ENCODE measurements at regions not wholly inside any gene's neighbourhood (a gene's known extent, or its start where the extent isn't known, plus 50 kb on each side); places are given as distances from the start of the nearest gene placed in this dataset.
"Not testable (repeated sequence)": the region's sequence is repeated elsewhere in the genome, so short reads cannot be mapped to it uniquely, and the experiment has no call there.

GRCh38 chr12:90794212-90794611, 160.8 kb downstream of the CCER1 start:
- DNase-seq = no peak
- intact Hi-C loops (cut with DNase I) = no loop called here
- no peak overlapping the region for H3K27ac ChIP-seq
- no peaks in the 10 kb centered on the region for H3K9me3 ChIP-seq
- H3K36me3 ChIP-seq = no peaks in the 10 kb centered on the region
- H3K27me3 ChIP-seq = no peaks in the 10 kb centered on the region
- no peaks in the 10 kb centered on the region for H3K4me1 ChIP-seq
- TF ChIP-seq POLR2A (IDR thresholded peaks at IDR 0.05) (no peak), EP300 (IDR thresholded peaks at IDR 0.05) (no peak), POLR2AphosphoS5 (IDR thresholded peaks at IDR 0.05) (no peak), CTCF (IDR thresholded peaks at IDR 0.05) (no peak)
- no peak overlapping the region for H3K4me3 ChIP-seq
- WGBS, 2 donors = 37 to 87% methylated on average over 2 of the region's 2 CpGs

- H3K4me3 ChIP-seq; H3K9me3 ChIP-seq; H3K27me3 ChIP-seq; H3K27ac ChIP-seq; intact Hi-C loops (cut with DNase I); H3K4me1 ChIP-seq; H3K36me3 ChIP-seq; DNase-seq: not testable (repeated sequence)
- 55 to 93% methylated on average over 1 of the region's 1 CpG for WGBS, 2 donors
These were observed 162.3 kb downstream of the CCER1 start for GRCh38 chr12:90792718-90793117.

- 86 to 88% methylated on average over 3 of the region's 3 CpGs for WGBS, 2 donors
- H3K4me3 ChIP-seq = no peak overlapping the region
- no peaks in the 10 kb centered on the region for H3K9me3 ChIP-seq
- DNase-seq = no peak
- H3K27ac ChIP-seq = no peak overlapping the region
- no peaks in the 10 kb centered on the region for H3K27me3 ChIP-seq
- H3K36me3 ChIP-seq = no peaks in the 10 kb centered on the region
- TF ChIP-seq EP300 (IDR thresholded peaks at IDR 0.05) = no peak
- TF ChIP-seq POLR2AphosphoS5 (IDR thresholded peaks at IDR 0.05) = no peak
- TF ChIP-seq CTCF (IDR thresholded peaks at IDR 0.05) = no peak
- no peak for TF ChIP-seq POLR2A (IDR thresholded peaks at IDR 0.05)
- no peaks in the 10 kb centered on the region for H3K4me1 ChIP-seq
- intact Hi-C loops (cut with DNase I) = no loop called here
These were observed 163.5 kb downstream of the CCER1 start for GRCh38 chr12:90791445-90791844.

DNA sequence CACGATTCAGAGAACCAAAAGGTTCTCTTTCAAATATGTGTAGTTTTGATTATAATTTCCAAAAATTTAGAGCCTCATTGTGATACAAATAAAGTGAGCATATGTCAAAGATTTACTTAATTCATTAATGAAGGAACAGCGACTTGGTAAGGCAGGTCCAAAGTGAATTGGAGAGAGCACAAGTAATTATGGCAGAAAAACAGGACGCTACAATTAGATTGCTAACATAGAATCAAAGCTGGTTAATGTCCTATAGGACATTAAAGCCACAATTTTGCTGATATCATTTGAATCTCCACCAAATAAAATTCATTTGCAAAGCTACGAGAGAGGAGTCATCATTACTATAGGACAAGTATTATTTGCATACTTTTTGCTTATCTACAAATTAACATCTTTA, 164.2 kb downstream of the CCER1 start:
- Histone ChIP-seq H3K27me3 (no peaks in the 10 kb centered on the region), H3K4me1 (no peaks in the 10 kb centered on the region), H3K27ac (no peak overlapping the region), H3K36me3 (no peaks in the 10 kb centered on the region), H3K9me3 (no peaks in the 10 kb centered on the region), H3K4me3 (no peak overlapping the region)
- intact Hi-C loops (cut with DNase I) = no loop called here
- DNase-seq = no peak
- TF ChIP-seq POLR2AphosphoS5 (IDR thresholded peaks at IDR 0.05) (no peak), CTCF (IDR thresholded peaks at IDR 0.05) (no peak), EP300 (IDR thresholded peaks at IDR 0.05) (no peak), POLR2A (IDR thresholded peaks at IDR 0.05) (no peak)
- 73 to 80% methylated on average over 4 of the region's 4 CpGs for WGBS, 2 donors

DNA sequence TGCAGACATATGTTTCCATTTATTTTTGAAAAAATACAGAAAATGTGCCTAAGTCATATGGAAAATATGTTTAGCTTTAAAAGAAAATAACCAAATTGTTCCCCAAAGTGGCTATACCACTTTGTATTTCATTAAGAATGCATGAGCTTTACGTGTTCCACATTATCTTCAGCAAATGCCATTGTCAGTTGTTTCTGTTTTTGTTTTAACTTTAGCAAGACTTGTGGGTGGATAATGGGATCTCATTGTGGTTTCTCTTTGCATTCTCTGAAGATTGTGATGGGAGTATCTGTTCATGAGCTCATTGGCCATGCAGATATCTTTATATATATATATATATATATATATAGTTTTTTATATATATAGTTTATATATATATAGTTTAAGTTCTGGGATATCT, 181.5 kb downstream of the CCER1 start:
- 84 to 86% methylated on average over 1 of the region's 1 CpG for WGBS, 2 donors
- Histone ChIP-seq H3K9me3 (no peaks in the 10 kb centered on the region), H3K4me3 (no peak overlapping the region), H3K36me3 (no peaks in the 10 kb centered on the region), H3K27me3 (no peaks in the 10 kb centered on the region), H3K4me1 (no peaks in the 10 kb centered on the region), H3K27ac (no peak overlapping the region)
- TF ChIP-seq POLR2AphosphoS5 (IDR thresholded peaks at IDR 0.05) = no peak
- TF ChIP-seq EP300 (IDR thresholded peaks at IDR 0.05) = no peak
- TF ChIP-seq CTCF (IDR thresholded peaks at IDR 0.05) = no peak
- no peak for TF ChIP-seq POLR2A (IDR thresholded peaks at IDR 0.05)
- no peak for DNase-seq
- intact Hi-C loops (cut with DNase I) = no loop called here

All from sigmoid colon (tissue), 6 donors.